ENCODE measurements at regions not wholly inside any gene's neighbourhood (a gene's known extent, or its start where the extent isn't known, plus 50 kb on each side); places are given as distances from the start of the nearest gene placed in this dataset.

DNA sequence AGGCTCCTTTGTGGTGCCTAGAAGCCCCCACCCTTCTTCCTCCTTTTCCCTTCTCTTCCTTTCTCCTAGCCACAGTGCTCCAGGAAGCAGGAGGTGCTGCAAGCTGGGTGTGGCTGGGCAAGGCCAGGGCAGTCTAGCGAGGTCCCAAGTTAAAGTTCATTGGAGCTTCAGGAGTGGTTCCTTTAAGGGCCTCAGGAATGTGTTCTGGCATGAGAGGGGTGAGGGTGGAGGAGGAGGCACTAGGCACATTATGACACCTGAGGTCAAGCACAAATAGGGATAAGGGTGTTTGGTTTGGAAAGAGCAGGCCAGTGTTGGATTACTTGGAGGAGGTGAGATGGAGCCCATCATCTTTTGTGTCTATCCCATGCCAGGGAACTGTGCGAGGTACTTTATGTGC is 258.7 kb downstream of the TLE3 start:
- Histone ChIP-seq H3K27me3 (peaks cover 8% of the 10 kb centered on the region), H3K36me3 (no peaks in the 10 kb centered on the region), H3K27ac (no peak overlapping the region), H3K9me3 (replicated peaks) (no peaks in the 10 kb centered on the region), H3K4me3 (no peak overlapping the region), H3K4me1 (no peaks in the 10 kb centered on the region)
- DNase-seq, result no peak

- no peaks in the 10 kb centered on the region for H3K4me1 ChIP-seq
- peaks cover 4% of the 10 kb centered on the region; the same call in 1 of the 2 replicates for H3K27me3 ChIP-seq
- no peaks in the 10 kb centered on the region for H3K9me3 ChIP-seq (replicated peaks)
- no peak for DNase-seq
- H3K4me3 ChIP-seq, result no peak overlapping the region
- H3K36me3 ChIP-seq, result no peaks in the 10 kb centered on the region
- no peak overlapping the region for H3K27ac ChIP-seq
These were observed 256.4 kb downstream of the TLE3 start for GRCh38 chr15:69841113-69841828.

- no peak for DNase-seq
- Histone ChIP-seq H3K27ac (no peak overlapping the region), H3K4me3 (no peak overlapping the region), H3K36me3 (no peaks in the 10 kb centered on the region), H3K9me3 (replicated peaks) (no peaks in the 10 kb centered on the region), H3K27me3 (peaks cover 4% of the 10 kb centered on the region; the same call in 1 of the 2 replicates), H3K4me1 (no peaks in the 10 kb centered on the region)
These were observed 254.9 kb downstream of the TLE3 start for GRCh38 chr15:69842851-69843250.

- Histone ChIP-seq H3K36me3 (no peaks in the 10 kb centered on the region), H3K4me3 (no peak overlapping the region), H3K27me3 (peaks cover 4% of the 10 kb centered on the region; the same call in 1 of the 2 replicates), H3K9me3 (replicated peaks) (no peaks in the 10 kb centered on the region), H3K4me1 (no peaks in the 10 kb centered on the region), H3K27ac (no peak overlapping the region)
- DNase-seq, result no peak
These were observed 254.3 kb downstream of the TLE3 start for GRCh38 chr15:69843276-69843899.

- Histone ChIP-seq H3K9me3 (replicated peaks) (no peaks in the 10 kb centered on the region), H3K27me3 (peaks cover 4% of the 10 kb centered on the region; the same call in 1 of the 2 replicates), H3K4me3 (no peak overlapping the region), H3K27ac (no peak overlapping the region), H3K4me1 (no peaks in the 10 kb centered on the region), H3K36me3 (no peaks in the 10 kb centered on the region)
- DNase-seq, result no peak
These were observed 253.8 kb downstream of the TLE3 start for GRCh38 chr15:69843900-69844304.

GRCh38 chr15:69845159-69845558 is 252.6 kb downstream of the TLE3 start:
- no peak for DNase-seq
- Histone ChIP-seq H3K27me3 (peaks cover 4% of the 10 kb centered on the region; the same call in 1 of the 2 replicates), H3K27ac (no peak overlapping the region), H3K9me3 (replicated peaks) (no peaks in the 10 kb centered on the region), H3K4me1 (no peaks in the 10 kb centered on the region), H3K36me3 (no peaks in the 10 kb centered on the region), H3K4me3 (no peak overlapping the region)

DNA sequence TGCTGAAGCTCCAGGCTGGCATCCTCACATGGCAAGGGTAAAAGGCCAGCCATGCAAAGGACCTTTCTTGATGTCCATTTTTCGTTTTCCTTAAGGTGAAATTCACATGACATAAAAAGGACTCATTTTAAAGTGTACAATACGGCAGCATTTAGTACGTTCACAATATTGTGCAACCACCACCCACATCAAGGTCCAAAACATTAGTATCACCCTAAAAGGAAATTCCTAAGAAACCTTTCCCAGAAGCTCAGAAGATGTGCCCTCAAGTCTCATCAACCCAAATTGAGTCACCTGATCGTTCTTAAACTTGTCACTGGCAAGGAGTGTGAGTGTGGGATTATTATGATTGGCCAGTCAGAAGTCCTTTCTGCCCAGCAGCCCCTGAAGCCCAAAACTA is 250.1 kb downstream of the TLE3 start:
- no peak for DNase-seq
- Histone ChIP-seq H3K9me3 (replicated peaks) (no peaks in the 10 kb centered on the region), H3K27me3 (no peaks in the 10 kb centered on the region; the same call in 1 of the 2 replicates), H3K4me3 (no peak overlapping the region), H3K4me1 (no peaks in the 10 kb centered on the region), H3K36me3 (no peaks in the 10 kb centered on the region), H3K27ac (no peak overlapping the region)

DNA sequence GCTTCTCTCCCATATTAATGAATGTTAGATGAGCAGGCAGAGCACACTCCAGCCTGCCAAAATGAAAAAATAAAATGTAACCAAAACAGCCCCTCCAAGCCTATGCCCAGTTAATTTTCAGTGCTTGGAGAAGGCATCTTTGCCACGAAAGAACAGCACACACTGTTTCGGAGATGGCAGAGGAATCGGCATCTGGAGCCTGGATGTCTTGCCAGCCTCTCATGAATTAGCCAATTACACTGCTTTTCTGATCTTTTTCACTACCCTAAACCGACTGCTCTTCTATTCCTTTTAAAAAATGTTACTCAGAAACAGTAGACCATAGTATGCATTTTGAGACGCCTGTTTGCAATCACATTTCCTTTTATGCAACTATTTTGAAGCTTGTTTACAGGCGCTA is 249.6 kb downstream of the TLE3 start:
- DNase-seq, result no peak
- Histone ChIP-seq H3K4me3 (no peak overlapping the region), H3K27ac (no peak overlapping the region), H3K9me3 (replicated peaks) (no peaks in the 10 kb centered on the region), H3K4me1 (no peaks in the 10 kb centered on the region), H3K36me3 (no peaks in the 10 kb centered on the region), H3K27me3 (no peaks in the 10 kb centered on the region; the same call in 1 of the 2 replicates)

GRCh38 chr15:69848551-69849231 is 249.0 kb downstream of the TLE3 start:
- Histone ChIP-seq H3K4me1 (peaks cover 6% of the 10 kb centered on the region; the same call in 1 of the 2 replicates), H3K4me3 (no peak overlapping the region), H3K36me3 (no peaks in the 10 kb centered on the region), H3K27me3 (no peaks in the 10 kb centered on the region; the same call in 1 of the 2 replicates), H3K9me3 (replicated peaks) (no peaks in the 10 kb centered on the region), H3K27ac (no peak overlapping the region)
- no peak for DNase-seq

DNA sequence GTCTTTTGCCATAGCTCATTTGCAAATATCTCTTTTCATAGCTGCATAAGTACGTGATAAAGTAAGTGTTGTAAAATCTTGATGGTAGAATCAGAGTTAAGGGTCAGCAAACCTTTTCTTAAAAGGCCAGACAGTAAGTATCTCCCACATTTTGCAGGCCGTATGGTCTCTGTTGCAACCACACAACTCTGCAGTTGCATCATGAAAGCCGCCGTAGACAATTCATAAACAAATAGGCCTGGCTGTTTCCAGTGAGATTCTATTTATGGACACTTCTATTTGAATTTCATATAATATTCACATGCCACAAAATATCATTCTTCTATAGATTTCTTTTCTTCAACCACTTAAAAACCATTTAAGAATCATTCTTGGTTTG is 248.5 kb downstream of the TLE3 start:
- no peaks in the 10 kb centered on the region; the same call in 1 of the 2 replicates for H3K27me3 ChIP-seq
- DNase-seq, result no peak

GRCh38 chr15:69852482-69852881 is 245.2 kb downstream of the TLE3 start:
- H3K27me3 ChIP-seq, result no peaks in the 10 kb centered on the region
- H3K4me1 ChIP-seq, result peaks cover 32% of the 10 kb centered on the region
- no peak for DNase-seq
- H3K36me3 ChIP-seq, result no peaks in the 10 kb centered on the region
- no peaks in the 10 kb centered on the region for H3K9me3 ChIP-seq (replicated peaks)
- H3K27ac ChIP-seq, result no peak overlapping the region
- no peak overlapping the region for H3K4me3 ChIP-seq

More for the DNA sequence above, 248.5 kb downstream of the TLE3 start:
- peaks cover 9% of the 10 kb centered on the region; the same call in 1 of the 2 replicates for H3K4me1 ChIP-seq
- H3K9me3 ChIP-seq (replicated peaks), result no peaks in the 10 kb centered on the region
- H3K4me3 ChIP-seq, result no peak overlapping the region
- H3K27ac ChIP-seq, result no peak overlapping the region
- H3K36me3 ChIP-seq, result no peaks in the 10 kb centered on the region

- Histone ChIP-seq H3K27ac (no peak overlapping the region), H3K9me3 (replicated peaks) (no peaks in the 10 kb centered on the region), H3K36me3 (no peaks in the 10 kb centered on the region), H3K4me1 (peaks cover 37% of the 10 kb centered on the region), H3K4me3 (no peak overlapping the region), H3K27me3 (no peaks in the 10 kb centered on the region)
- DNase-seq, result no peak
These were observed 244.8 kb downstream of the TLE3 start for GRCh38 chr15:69852916-69853315.

GRCh38 chr15:69853544-69853951 is 244.2 kb downstream of the TLE3 start:
- H3K27ac ChIP-seq, result no peak overlapping the region
- H3K36me3 ChIP-seq, result no peaks in the 10 kb centered on the region
- H3K27me3 ChIP-seq, result no peaks in the 10 kb centered on the region
- H3K9me3 ChIP-seq (replicated peaks), result no peaks in the 10 kb centered on the region
- H3K4me1 ChIP-seq, result peaks cover 41% of the 10 kb centered on the region
- peak in 1 of 2 experiments; percentile 17 for DNase-seq
- H3K4me3 ChIP-seq, result no peak overlapping the region

DNA sequence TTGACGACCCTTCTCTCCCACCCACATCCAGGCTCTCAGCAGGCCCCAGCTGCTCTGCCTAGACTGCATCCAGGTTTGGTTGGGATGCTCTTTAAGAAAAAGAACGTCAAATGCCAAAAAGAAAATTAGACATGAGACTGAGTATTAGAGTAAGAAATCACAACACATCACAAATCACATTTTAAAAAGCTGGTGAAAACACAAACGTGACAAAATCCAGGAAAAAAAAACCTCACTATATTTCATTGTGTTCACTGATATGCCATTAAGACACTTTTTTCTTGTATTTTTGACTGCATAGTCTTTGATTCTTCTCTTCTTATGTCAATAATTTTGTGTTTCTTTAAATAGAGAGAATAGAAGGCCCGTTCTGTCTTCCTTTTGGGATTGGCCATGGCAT is 243.7 kb downstream of the TLE3 start:
- H3K9me3 ChIP-seq (replicated peaks), result no peaks in the 10 kb centered on the region
- H3K27me3 ChIP-seq, result no peaks in the 10 kb centered on the region
- H3K4me3 ChIP-seq, result no peak overlapping the region
- H3K36me3 ChIP-seq, result no peaks in the 10 kb centered on the region
- peaks cover 43% of the 10 kb centered on the region for H3K4me1 ChIP-seq
- no peak for DNase-seq
- H3K27ac ChIP-seq, result no peak overlapping the region

GRCh38 chr15:69854521-69855181 is 243.1 kb downstream of the TLE3 start:
- DNase-seq, result peak in 1 of 2 experiments; percentile 14
- no peaks in the 10 kb centered on the region for H3K27me3 ChIP-seq
- no peaks in the 10 kb centered on the region for H3K36me3 ChIP-seq
- no peak overlapping the region for H3K4me3 ChIP-seq
- H3K4me1 ChIP-seq, result peaks cover 45% of the 10 kb centered on the region
- no peak overlapping the region for H3K27ac ChIP-seq
- H3K9me3 ChIP-seq (replicated peaks), result no peaks in the 10 kb centered on the region
